ENCODE measurements at regions not wholly inside any gene's neighbourhood (a gene's known extent, or its start where the extent isn't known, plus 50 kb on each side); places are given as distances from the start of the nearest gene placed in this dataset.
"Not testable (repeated sequence)": the region's sequence is repeated elsewhere in the genome, so short reads cannot be mapped to it uniquely, and the experiment has no call there.

- no peak overlapping the region for H3K4me2 ChIP-seq
- no peak overlapping the region for H3K9ac ChIP-seq
- H3K79me2 ChIP-seq (ENCODE audit: insufficient read depth, low read depth), result no peaks in the 10 kb centered on the region
- H3K27ac ChIP-seq, result no peak overlapping the region
- H3K4me1 ChIP-seq (ENCODE audit: low read depth, poor library complexity, severe bottlenecking), result no peaks in the 10 kb centered on the region
- no peaks in the 10 kb centered on the region for H3K27me3 ChIP-seq (ENCODE audit: insufficient read depth, low read depth)
- no peaks in the 10 kb centered on the region for H3K36me3 ChIP-seq (ENCODE audit: insufficient read depth)
- H4K20me1 ChIP-seq (ENCODE audit: insufficient read depth), result no peaks in the 10 kb centered on the region
- no peak overlapping the region for H3K4me3 ChIP-seq (IDR thresholded peaks at IDR 0.05; ENCODE audit: insufficient read depth, low read depth, low read length)
- H2AFZ ChIP-seq (ENCODE audit: low read depth), result no peak overlapping the region
- no peak for TF ChIP-seq CTCF (conservative IDR thresholded peaks at IDR 0.05; ENCODE audit: low read depth, low read length)
Observed at GRCh38 chr2:117614296-117614695, 200.2 kb upstream of the DDX18 start.

GRCh38 chr2:117614823-117615534, 199.5 kb upstream of the DDX18 start:
- Histone ChIP-seq H3K9ac (no peak overlapping the region), H3K4me2 (no peak overlapping the region), H3K27me3 (ENCODE audit: insufficient read depth, low read depth) (no peaks in the 10 kb centered on the region)

GRCh38 chr2:117618607-117619006, 195.9 kb upstream of the DDX18 start:
- Histone ChIP-seq H3K4me2 (no peak overlapping the region), H3K4me1 (ENCODE audit: low read depth, poor library complexity, severe bottlenecking) (no peaks in the 10 kb centered on the region), H2AFZ (ENCODE audit: low read depth) (no peak overlapping the region), H3K4me3 (IDR thresholded peaks at IDR 0.05; ENCODE audit: insufficient read depth, low read depth, low read length) (no peak overlapping the region), H3K27me3 (ENCODE audit: insufficient read depth, low read depth) (no peaks in the 10 kb centered on the region), H4K20me1 (ENCODE audit: insufficient read depth) (no peaks in the 10 kb centered on the region), H3K9ac (no peak overlapping the region), H3K79me2 (ENCODE audit: insufficient read depth, low read depth) (no peaks in the 10 kb centered on the region), H3K27ac (no peak overlapping the region), H3K36me3 (ENCODE audit: insufficient read depth) (no peaks in the 10 kb centered on the region)
- no peak for TF ChIP-seq CTCF (conservative IDR thresholded peaks at IDR 0.05; ENCODE audit: low read depth, low read length)

More at GRCh38 chr2:117614823-117615534, 199.5 kb upstream of the DDX18 start:
- no peak overlapping the region for H3K4me3 ChIP-seq (IDR thresholded peaks at IDR 0.05; ENCODE audit: insufficient read depth, low read depth, low read length)
- H3K36me3 ChIP-seq (ENCODE audit: insufficient read depth), result no peaks in the 10 kb centered on the region
- no peaks in the 10 kb centered on the region for H4K20me1 ChIP-seq (ENCODE audit: insufficient read depth)
- no peak overlapping the region for H3K27ac ChIP-seq
- H3K4me1 ChIP-seq (ENCODE audit: low read depth, poor library complexity, severe bottlenecking), result no peaks in the 10 kb centered on the region
- H3K79me2 ChIP-seq (ENCODE audit: insufficient read depth, low read depth), result no peaks in the 10 kb centered on the region
- TF ChIP-seq CTCF (conservative IDR thresholded peaks at IDR 0.05; ENCODE audit: low read depth, low read length), result no peak
- no peak overlapping the region for H2AFZ ChIP-seq (ENCODE audit: low read depth)

- no peaks in the 10 kb centered on the region for H3K27me3 ChIP-seq (ENCODE audit: insufficient read depth, low read depth)
- H3K9ac ChIP-seq, result no peak overlapping the region
- no peak overlapping the region for H2AFZ ChIP-seq (ENCODE audit: low read depth)
- H3K79me2 ChIP-seq (ENCODE audit: insufficient read depth, low read depth), result no peaks in the 10 kb centered on the region
- no peaks in the 10 kb centered on the region for H4K20me1 ChIP-seq (ENCODE audit: insufficient read depth)
- H3K4me2 ChIP-seq, result no peak overlapping the region
- H3K27ac ChIP-seq, result no peak overlapping the region
- no peaks in the 10 kb centered on the region for H3K36me3 ChIP-seq (ENCODE audit: insufficient read depth)
- no peak overlapping the region for H3K4me3 ChIP-seq (IDR thresholded peaks at IDR 0.05; ENCODE audit: insufficient read depth, low read depth, low read length)
- no peaks in the 10 kb centered on the region for H3K4me1 ChIP-seq (ENCODE audit: low read depth, poor library complexity, severe bottlenecking)
- no peak for TF ChIP-seq CTCF (conservative IDR thresholded peaks at IDR 0.05; ENCODE audit: low read depth, low read length)
Observed at GRCh38 chr2:117621326-117621725, 193.2 kb upstream of the DDX18 start.

- not testable (repeated sequence) for H3K9ac ChIP-seq; H3K36me3 ChIP-seq (ENCODE audit: insufficient read depth); H3K27me3 ChIP-seq (ENCODE audit: insufficient read depth, low read depth)
Observed at GRCh38 chr2:117623175-117623574, 191.3 kb upstream of the DDX18 start.

More at GRCh38 chr2:117623175-117623574, 191.3 kb upstream of the DDX18 start:
- H3K4me2 ChIP-seq; H3K4me3 ChIP-seq (IDR thresholded peaks at IDR 0.05; ENCODE audit: insufficient read depth, low read depth, low read length); H2AFZ ChIP-seq (ENCODE audit: low read depth); H3K79me2 ChIP-seq (ENCODE audit: insufficient read depth, low read depth); H3K4me1 ChIP-seq (ENCODE audit: low read depth, poor library complexity, severe bottlenecking); H4K20me1 ChIP-seq (ENCODE audit: insufficient read depth); H3K27ac ChIP-seq: not testable (repeated sequence)
